AG04449 (cell line): ENCODE measurements at regions not wholly inside any gene's neighbourhood (a gene's known extent, or its start where the extent isn't known, plus 50 kb on each side); places are given as distances from the start of the nearest gene placed in this dataset.

Experiments used
- CTCF ChIA-PET: fragments of 350-600 bp; formaldehyde crosslinking; extraction: SDS; loops from one replicate; lab custom pipeline; 2021; ENCODE audit warnings: antibody characterized with exemption; lab: Yijun Ruan, JAX
- POLR2A ChIA-PET: fragments of 400-600, 350-600 bp; formaldehyde crosslinking; extraction: SDS; loops from one replicate; lab custom pipeline; 2020; ENCODE audit warnings: antibody characterized with exemption, inconsistent platforms; lab: Yijun Ruan, JAX
- DNase-seq: peaks from one replicate; pipeline ENCODE4 v3.0.0-alpha.2; 2010; ENCODE audit warnings: low read depth, low spot score
- H3K4me3 ChIP-seq: 2 replicates; pipeline ENCODE4 v1.5.1; 2011; ENCODE audit warnings: low read depth, mild to moderate bottlenecking, control low read depth, low read length
- TF ChIP-seq, protein P1 (sequence below): IDR thresholded peaks from one replicate; pipeline ENCODE4 v1.5.1; 2011; ENCODE audit warnings: mild to moderate bottlenecking, moderate library complexity, low read length, control low read depth, inconsistent platforms; ENCODE audit not compliant: insufficient read depth; ENCODE audit errors: missing control alignments

DNA sequence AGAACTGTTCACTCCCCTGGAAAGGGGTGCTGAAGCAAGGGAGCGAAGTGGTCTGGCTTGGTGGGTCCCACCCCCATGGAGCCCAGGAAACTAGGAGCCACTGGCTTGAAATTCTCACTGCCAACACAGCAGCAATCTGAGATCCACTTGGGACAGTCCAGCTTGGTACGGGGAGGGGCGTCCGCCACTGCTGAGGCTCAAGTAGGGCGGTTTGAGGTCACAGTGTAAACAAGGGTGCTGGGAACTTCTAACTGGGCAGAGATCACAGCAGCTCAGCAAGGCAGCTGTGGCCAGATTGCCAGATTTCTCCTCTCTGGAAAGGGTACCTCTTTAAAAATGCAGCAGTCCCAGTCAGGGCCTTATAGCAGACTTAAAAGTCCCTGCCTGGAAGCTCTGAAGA lies 53.9 kb upstream of the GALNTL6 start:
- POLR2A ChIA-PET, result no interaction called here
- CTCF ChIA-PET, result no interaction called here
- TF ChIP-seq, protein P1, sequence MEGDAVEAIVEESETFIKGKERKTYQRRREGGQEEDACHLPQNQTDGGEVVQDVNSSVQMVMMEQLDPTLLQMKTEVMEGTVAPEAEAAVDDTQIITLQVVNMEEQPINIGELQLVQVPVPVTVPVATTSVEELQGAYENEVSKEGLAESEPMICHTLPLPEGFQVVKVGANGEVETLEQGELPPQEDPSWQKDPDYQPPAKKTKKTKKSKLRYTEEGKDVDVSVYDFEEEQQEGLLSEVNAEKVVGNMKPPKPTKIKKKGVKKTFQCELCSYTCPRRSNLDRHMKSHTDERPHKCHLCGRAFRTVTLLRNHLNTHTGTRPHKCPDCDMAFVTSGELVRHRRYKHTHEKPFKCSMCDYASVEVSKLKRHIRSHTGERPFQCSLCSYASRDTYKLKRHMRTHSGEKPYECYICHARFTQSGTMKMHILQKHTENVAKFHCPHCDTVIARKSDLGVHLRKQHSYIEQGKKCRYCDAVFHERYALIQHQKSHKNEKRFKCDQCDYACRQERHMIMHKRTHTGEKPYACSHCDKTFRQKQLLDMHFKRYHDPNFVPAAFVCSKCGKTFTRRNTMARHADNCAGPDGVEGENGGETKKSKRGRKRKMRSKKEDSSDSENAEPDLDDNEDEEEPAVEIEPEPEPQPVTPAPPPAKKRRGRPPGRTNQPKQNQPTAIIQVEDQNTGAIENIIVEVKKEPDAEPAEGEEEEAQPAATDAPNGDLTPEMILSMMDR, result no peak

DNA sequence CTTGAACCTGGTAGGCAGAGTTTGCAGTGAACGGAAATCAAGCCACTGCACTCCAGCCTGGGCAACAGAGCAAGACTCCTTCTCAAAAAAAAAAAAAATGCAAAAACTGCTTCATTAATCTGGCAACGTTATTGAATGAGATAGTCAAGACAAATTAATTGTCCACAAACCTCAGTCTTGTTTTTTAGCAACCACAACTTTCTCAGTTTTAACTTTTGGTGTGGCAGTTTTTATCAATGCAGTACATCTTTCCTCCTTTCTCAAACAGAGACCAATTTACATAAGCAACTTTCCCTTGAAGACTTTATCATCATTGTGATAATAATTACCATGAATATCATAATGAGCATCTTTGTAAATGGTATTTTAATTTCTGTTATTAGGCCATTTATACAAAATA lies 61.7 kb upstream of the GALNTL6 start:
- TF ChIP-seq, protein P1, result no peak
- ChIA-PET POLR2A (no interaction called here), CTCF (no interaction called here)
- no peak overlapping the region for H3K4me3 ChIP-seq
- no peak for DNase-seq

More for the DNA sequence above, 53.9 kb upstream of the GALNTL6 start:
- H3K4me3 ChIP-seq, result no peak overlapping the region
- no peak for DNase-seq

DNA sequence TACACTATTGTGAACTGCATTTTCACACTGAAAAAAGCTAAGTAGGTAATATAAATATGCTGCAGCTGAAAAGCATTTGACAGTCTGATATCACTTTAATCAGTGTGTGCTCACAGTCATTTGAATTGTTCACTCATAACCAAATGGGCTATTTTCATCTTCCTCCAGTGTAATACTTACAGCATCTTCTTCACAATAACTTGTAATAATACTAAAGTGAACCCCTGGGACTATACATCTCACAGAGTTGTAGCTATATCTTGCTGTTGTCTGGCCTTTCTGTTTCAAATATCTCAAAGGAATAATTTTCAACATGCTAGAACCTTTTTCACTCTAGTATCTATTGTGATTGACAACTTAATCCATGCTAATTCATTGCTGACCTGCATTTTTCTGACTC lies 66.8 kb upstream of the GALNTL6 start:
- no peak overlapping the region for H3K4me3 ChIP-seq
- TF ChIP-seq, protein P1, result no peak
- POLR2A ChIA-PET, result no interaction called here
- no peak for DNase-seq
- CTCF ChIA-PET, result no interaction called here

DNA sequence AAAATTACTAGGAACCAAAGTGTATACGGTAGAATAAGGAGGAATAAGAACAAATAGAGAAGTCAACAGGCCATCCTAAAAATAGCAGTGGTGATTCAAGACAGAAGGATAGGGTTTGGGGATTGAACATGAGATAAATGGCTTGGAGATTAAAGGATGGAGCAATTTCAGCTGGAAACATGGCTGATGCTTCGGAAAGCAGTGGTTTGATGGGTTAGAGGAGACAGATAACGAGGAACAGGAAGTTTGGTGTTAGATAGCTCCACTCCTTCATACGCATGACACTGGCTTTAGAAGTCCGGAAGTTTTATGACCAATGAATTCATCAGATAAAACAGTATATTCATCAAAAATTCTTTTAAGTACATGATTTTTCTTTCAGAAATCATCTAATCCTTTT lies 70.8 kb upstream of the GALNTL6 start:
- no peak overlapping the region for H3K4me3 ChIP-seq
- TF ChIP-seq, protein P1, result no peak
- ChIA-PET POLR2A (no interaction called here), CTCF (no interaction called here)
- no peak for DNase-seq

DNA sequence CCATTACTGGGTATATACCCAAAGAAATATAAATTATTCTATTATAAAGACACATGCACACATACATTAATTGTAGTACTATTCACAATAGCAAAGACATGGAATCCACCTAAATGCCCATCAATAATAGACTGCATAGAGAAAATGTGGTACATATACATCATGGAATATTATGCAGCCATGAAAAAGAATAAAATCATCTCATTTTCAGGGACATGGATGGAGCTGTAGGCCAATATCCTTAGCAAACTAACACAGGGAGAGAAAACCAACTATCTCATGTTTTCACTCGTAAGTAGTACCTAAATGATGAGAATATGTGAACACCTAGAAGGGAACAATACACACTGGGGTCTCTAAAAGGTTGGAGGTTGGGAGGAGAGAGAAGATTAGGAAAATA lies 86.0 kb upstream of the GALNTL6 start:
- TF ChIP-seq, protein P1, result no peak
- POLR2A ChIA-PET, result no interaction called here
- DNase-seq, result no peak

DNA sequence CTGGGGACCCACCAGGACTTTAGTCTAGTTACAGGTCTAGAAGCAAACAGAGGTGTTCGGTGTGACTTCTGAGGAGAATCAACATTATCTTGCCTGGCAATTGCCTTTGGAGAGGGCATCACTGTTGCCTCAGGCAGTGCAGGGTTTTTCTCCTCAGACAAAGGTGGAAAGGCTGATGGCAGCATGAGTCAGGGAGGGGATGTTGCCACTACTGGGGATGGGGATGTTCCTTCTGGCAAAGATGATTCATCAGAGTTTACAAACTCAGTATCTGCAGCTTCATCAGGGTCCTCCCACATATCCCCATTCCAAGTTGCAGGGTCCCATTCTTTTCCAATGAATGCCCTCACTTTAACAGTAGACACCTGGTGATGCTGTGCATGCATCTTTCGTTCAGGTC lies 91.3 kb upstream of the GALNTL6 start:
- ChIA-PET POLR2A (no interaction called here), CTCF (no interaction called here)
- no peak overlapping the region for H3K4me3 ChIP-seq
- DNase-seq, result no peak
- TF ChIP-seq, protein P1, result no peak

More for the DNA sequence above, 86.0 kb upstream of the GALNTL6 start:
- CTCF ChIA-PET, result no interaction called here
- H3K4me3 ChIP-seq, result no peak overlapping the region
